HG03280 (cell line): ENCODE measurements at regions not wholly inside any gene's neighbourhood (a gene's known extent, or its start where the extent isn't known, plus 50 kb on each side); places are given as distances from the start of the nearest gene placed in this dataset.

Experiments
- ATAC-seq: cut with Tn5 transposase; IDR thresholded peaks from one replicate; pipeline ENCODE4 v1.9.1; 2021; ENCODE audit warnings: mild to moderate bottlenecking, moderate library complexity; ENCODE audit not compliant: unreplicated experiment

- no peak for ATAC-seq
These were observed 767.1 kb downstream of the IGSF11 start for GRCh38 chr3:118267588-118267987.

- no peak for ATAC-seq
These were observed 765.0 kb downstream of the IGSF11 start for GRCh38 chr3:118269537-118270125.

- no peak for ATAC-seq
These were observed 761.7 kb downstream of the IGSF11 start for GRCh38 chr3:118272991-118273390.

DNA sequence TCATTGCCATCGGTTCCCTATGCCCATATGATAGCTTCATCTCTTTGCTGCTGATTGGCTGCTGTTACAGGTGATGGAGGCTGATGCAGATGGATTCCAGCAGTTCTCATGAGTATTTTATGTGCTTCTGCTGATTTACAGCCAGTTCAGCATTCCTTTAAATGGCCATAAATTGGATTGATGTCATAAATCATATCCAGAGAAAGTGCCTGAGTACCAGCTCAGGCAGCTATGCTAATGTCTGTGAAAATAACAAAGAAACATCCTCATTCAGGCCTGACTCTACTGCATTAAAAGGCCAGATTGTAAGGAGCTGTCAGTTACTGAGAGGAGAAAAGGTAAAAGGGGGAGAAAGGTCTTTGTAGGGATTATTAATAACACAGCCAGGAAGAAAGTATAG is 756.8 kb downstream of the IGSF11 start:
- ATAC-seq, result no peak

DNA sequence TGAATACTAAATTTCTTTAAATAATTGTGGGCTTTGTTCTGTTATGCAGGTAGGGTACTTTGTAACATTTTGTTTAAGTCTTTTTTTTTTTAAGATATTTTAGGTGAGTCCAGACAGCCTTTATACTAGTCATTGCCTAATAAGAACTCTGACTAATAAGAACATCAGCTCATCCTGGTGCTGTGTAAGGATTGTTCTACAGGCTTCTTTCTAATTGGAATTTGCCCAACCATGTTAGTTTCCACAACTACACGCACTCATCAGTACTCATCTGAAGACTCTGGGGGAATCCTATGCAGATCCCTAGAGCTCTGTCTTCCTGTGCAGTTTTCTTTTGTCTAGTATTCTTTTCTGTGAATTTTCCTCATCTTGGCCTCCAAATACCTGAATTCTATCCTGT is 741.8 kb downstream of the IGSF11 start:
- ATAC-seq, result no peak

DNA sequence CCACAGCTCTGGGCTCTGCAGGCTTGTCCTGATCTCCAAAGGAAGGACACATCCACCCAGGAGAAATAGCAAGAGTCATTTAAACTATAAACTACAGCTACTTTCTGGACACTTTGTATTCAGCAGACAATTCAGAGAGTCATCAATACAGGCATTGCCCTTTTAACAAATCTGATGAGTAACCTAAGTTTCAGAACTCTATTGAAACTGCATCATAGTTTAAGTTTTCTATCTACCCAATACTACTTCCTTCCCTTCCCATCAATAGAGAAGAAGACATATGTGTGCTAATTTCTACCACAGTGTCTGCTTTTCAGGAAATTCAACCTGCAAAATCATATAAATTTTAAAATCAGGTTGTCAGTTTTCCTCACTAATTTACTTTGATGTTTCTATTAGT is 736.5 kb downstream of the IGSF11 start:
- no peak for ATAC-seq

GRCh38 chr3:118304557-118304956 is 730.1 kb downstream of the IGSF11 start:
- no peak for ATAC-seq

GRCh38 chr3:118332699-118333098 is 701.9 kb downstream of the IGSF11 start:
- ATAC-seq, result no peak

GRCh38 chr3:118337649-118338048 is 697.0 kb downstream of the IGSF11 start:
- ATAC-seq, result no peak

GRCh38 chr3:118347396-118348168 is 687.1 kb downstream of the IGSF11 start:
- ATAC-seq, result no peak

DNA sequence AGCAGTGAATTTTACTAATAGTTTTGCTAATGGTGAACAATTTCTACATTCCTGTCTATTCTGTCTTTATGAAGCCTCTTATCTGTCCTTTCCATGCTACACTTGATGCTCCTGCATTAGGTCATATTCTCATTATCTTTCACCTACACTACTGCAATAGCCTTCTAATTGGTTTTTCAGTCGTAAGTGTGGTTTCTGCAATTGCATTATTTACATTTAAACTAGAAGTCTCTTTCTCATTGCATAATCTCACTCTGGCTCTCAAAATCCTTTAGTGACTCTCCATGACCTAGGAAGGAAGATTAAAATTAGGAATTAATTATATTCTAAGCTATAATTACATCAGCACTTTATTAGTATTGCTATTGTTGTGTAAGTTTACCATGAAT is 686.5 kb downstream of the IGSF11 start:
- no peak for ATAC-seq

DNA sequence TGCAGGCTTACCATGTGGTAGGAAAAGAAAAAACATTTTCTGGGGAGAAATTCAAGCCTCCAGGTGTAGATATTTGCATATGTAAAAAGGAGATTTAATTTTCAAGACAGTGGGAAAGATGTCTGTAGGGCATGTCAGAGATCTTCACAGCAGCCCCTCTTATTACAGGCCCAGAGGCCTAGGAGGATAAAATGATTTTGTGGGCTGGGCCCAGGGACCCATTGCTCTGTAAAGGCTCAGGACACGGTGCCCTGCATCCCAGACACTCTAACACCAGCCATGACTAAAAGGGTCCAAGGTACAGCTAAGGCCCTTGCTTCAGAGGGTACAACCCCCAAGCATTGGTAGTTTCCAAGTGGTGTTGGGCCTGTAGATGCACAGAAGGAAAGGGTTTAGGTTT is 680.1 kb downstream of the IGSF11 start:
- ATAC-seq, result no peak

DNA sequence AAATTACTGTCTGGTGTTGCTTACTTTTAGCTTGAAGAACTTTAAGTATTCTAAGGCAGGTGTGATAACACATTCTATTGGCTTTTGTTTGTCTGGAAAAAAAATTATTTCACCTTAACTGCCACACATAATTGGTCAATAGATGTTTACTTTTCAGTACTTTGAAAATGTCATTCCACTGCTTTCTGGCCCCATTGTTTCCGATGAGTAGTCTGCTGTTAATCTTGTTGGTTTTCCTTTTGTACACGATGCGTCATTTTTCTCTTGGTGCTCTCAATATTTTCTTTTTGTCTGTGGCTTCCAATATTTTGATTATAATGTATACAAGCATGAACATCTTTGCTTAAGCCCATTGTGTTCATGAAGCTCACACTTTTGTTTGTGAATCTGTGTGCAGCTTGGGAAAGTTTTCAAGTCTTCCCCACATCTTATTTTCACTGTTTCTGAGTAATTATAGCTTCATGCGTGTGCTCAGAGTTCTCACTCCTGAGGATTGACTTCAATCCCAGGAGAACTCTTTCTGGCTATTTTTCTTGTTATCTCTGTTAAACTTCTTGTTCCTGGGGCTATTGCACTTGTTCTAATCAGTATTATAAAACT is 664.7 kb downstream of the IGSF11 start:
- no peak for ATAC-seq

- ATAC-seq, result no peak
These were observed 654.1 kb downstream of the IGSF11 start for GRCh38 chr3:118380576-118380975.

- ATAC-seq, result no peak
These were observed 638.2 kb downstream of the IGSF11 start for GRCh38 chr3:118396491-118396890.

GRCh38 chr3:118400086-118400485 is 634.6 kb downstream of the IGSF11 start:
- no peak for ATAC-seq

GRCh38 chr3:118400886-118401285 is 633.8 kb downstream of the IGSF11 start:
- no peak for ATAC-seq

DNA sequence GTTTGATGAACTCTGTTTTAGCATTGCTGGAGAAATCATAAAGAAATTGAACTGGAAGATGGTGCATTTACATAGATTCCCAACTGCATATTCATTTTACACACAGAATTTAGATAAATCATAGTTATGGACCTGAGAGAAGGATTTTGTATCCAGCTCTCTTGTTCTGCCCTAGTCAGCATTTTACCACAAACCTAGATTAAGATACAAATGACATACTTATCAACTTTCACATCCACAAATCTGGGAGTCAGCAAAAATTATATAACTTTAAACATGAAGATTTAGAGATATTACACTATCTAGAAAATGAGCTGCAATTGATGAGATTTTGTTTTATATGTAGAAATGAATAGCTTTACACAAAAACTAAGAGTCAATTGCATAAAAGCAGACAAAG is 632.8 kb downstream of the IGSF11 start:
- ATAC-seq, result no peak

- ATAC-seq, result no peak
These were observed 631.7 kb downstream of the IGSF11 start for GRCh38 chr3:118402971-118403370.

GRCh38 chr3:118406562-118406961 is 628.1 kb downstream of the IGSF11 start:
- no peak for ATAC-seq

- ATAC-seq, result no peak
These were observed 626.2 kb downstream of the IGSF11 start for GRCh38 chr3:118408431-118408830.

DNA sequence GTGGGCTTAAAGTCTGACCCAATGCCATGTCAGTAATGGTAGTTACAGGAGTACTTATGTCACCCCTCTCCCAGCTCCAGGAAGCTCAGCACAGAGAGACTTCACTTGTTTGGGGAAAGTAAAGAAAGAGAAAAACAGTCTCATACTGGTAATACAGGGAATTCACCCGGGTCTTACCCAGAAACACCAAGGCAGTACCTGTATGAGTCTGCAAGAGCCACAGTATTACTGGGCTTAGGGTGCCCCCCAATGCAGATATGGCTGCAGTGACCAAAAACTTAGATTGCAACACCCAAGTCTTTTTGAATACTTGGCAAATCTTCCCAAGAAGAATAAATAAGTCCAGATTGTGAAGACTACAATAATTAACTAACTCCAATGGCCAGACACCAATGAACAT is 622.1 kb downstream of the IGSF11 start:
- peak; percentile 89 for ATAC-seq
